ENCODE measurements at regions not wholly inside any gene's neighbourhood (a gene's known extent, or its start where the extent isn't known, plus 50 kb on each side); places are given as distances from the start of the nearest gene placed in this dataset.

DNA sequence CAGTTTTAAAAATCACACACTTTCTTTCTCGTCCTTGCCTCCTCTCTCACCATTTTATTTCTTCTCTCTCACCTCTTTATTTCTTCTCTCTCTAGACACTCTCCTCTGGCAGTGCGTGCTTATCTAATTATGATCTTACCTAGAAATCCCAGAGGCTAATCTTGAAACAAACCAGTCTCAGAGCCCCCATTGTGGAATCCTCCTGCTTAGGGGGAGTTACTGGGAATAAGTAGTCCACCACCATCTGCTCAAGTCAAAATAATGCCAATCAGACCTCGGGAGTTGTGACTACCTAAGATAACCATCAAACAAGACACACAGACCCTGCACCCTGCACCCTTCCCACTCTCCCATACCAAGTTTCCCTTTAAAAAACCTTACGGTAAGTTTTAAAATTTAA, 256.9 kb downstream of the POM121L12 start:
- Histone ChIP-seq H3K27me3 (ENCODE audit: insufficient read depth in 3 of 3, low read length in 2 of 3) (no peaks in the 10 kb centered on the region), H3K27ac (no peak overlapping the region), H3K9me3 (no peaks in the 10 kb centered on the region), H3K36me3 (ENCODE audit: insufficient read depth in 1 of 2, low read depth in 1 of 2) (no peaks in the 10 kb centered on the region), H3K4me3 (no peak overlapping the region), H3K4me1 (no peaks in the 10 kb centered on the region)
- no peak for ATAC-seq
- TF ChIP-seq, protein P1, sequence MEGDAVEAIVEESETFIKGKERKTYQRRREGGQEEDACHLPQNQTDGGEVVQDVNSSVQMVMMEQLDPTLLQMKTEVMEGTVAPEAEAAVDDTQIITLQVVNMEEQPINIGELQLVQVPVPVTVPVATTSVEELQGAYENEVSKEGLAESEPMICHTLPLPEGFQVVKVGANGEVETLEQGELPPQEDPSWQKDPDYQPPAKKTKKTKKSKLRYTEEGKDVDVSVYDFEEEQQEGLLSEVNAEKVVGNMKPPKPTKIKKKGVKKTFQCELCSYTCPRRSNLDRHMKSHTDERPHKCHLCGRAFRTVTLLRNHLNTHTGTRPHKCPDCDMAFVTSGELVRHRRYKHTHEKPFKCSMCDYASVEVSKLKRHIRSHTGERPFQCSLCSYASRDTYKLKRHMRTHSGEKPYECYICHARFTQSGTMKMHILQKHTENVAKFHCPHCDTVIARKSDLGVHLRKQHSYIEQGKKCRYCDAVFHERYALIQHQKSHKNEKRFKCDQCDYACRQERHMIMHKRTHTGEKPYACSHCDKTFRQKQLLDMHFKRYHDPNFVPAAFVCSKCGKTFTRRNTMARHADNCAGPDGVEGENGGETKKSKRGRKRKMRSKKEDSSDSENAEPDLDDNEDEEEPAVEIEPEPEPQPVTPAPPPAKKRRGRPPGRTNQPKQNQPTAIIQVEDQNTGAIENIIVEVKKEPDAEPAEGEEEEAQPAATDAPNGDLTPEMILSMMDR (IDR thresholded peaks at IDR 0.05), result no peak
- intact Hi-C loops (cut with DNase I), result no loop called here
- no peak for DNase-seq
- 74 to 82% (median 77%) methylated on average over 4 of the region's 4 CpGs for WGBS, 3 donors

DNA sequence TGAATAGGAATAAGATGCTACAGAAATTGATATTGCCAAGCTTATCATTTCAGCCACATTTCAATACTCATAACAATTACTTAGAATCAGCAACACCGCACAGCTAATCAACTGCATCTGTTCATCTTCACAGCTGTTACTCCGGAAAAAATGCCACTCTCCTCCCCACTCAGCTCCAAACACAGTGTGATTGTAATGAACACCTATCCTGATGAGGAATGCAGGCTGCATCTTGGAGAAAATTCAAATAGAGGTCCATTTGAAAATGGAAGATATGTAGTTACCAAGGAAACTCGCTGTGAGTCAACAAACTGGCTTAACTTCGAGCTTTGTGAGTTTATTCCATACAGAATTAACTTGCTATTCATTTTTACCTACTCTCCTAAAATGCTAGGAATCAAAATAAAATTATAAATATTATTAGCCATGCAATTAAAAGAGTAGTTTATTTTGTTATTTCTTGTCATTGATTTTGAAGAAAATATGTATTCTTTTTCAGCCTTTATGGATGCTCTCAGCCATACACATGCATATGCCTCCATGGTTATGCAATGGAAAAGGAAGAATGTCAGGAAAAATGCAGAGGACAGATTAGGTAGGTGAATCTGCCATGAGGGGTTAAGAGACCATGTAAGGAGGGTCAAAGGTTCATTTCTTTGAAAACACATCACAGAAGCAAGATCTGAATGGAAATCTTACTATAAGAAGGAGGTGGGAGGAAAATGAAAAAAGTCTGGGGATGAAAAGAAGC, 267.2 kb downstream of the POM121L12 start:
- intact Hi-C loops (cut with DNase I), result no loop called here
- Histone ChIP-seq H3K27me3 (ENCODE audit: insufficient read depth in 3 of 3, low read length in 2 of 3) (no peaks in the 10 kb centered on the region), H3K4me1 (no peaks in the 10 kb centered on the region), H3K36me3 (ENCODE audit: insufficient read depth in 1 of 2, low read depth in 1 of 2) (no peaks in the 10 kb centered on the region), H3K27ac (no peak overlapping the region), H3K9me3 (no peaks in the 10 kb centered on the region), H3K4me3 (no peak overlapping the region)
- DNase-seq, result no peak
- ATAC-seq, result no peak
- TF ChIP-seq, protein P1 (IDR thresholded peaks at IDR 0.05), result no peak
- 30 to 36% (median 32%) methylated on average over 4 of the region's 4 CpGs for WGBS, 3 donors

DNA sequence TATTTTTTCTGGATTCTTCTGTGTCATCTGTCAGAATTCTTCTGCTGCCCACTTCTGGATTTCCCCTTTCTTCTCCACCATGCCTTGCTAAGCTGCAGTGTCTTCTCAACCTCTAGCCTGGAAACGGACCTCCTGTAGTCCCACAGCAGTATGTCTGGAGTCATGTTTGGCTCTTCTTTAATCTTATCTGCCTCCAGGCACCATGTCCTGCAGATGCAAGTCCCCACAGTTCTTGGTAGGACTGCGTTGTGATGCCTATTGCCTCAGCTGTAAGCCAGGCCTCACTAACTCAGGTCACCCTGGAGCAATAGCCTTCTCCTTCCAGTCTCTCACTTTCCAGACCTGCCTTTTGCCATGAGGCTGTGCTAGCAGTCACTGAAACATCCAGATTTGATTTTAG, 268.3 kb downstream of the POM121L12 start:
- WGBS, 3 donors, result 71 to 94% (median 84%) methylated on average over 2 of the region's 2 CpGs
- Histone ChIP-seq H3K9me3 (no peaks in the 10 kb centered on the region), H3K27ac (no peak overlapping the region), H3K4me1 (no peaks in the 10 kb centered on the region), H3K27me3 (ENCODE audit: insufficient read depth in 3 of 3, low read length in 2 of 3) (no peaks in the 10 kb centered on the region), H3K4me3 (no peak overlapping the region), H3K36me3 (ENCODE audit: insufficient read depth in 1 of 2, low read depth in 1 of 2) (no peaks in the 10 kb centered on the region)
- ATAC-seq (no peak), DNase-seq (no peak)
- intact Hi-C loops (cut with DNase I), result no loop called here
- TF ChIP-seq, protein P1 (IDR thresholded peaks at IDR 0.05), result no peak

DNA sequence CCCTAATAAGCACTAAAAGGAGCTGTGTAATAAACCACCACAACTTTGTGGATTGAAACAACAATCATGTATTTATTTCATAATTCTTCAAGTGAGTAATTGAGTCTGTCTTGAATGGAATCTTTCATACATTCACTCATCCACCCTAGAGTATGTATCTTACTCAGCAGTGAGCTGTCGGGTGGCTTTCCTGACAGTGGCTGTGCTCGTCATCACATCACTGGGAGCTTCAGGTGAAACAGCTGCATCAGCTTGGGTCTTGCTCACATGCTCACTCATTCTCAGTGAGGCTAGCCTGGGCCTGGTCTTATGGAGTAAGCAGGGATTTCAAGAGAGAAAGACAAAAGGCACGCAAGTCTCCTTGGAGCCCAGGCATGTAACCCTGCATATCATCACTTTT, 271.4 kb downstream of the POM121L12 start:
- Histone ChIP-seq H3K27me3 (ENCODE audit: insufficient read depth in 3 of 3, low read length in 2 of 3) (no peaks in the 10 kb centered on the region), H3K9me3 (no peaks in the 10 kb centered on the region), H3K4me1 (no peaks in the 10 kb centered on the region), H3K4me3 (no peak overlapping the region), H3K36me3 (ENCODE audit: insufficient read depth in 1 of 2, low read depth in 1 of 2) (no peaks in the 10 kb centered on the region), H3K27ac (no peak overlapping the region)
- 88 to 91% (median 89%) methylated on average over 3 of the region's 3 CpGs for WGBS, 3 donors
- no peak for ATAC-seq
- intact Hi-C loops (cut with DNase I), result no loop called here
- TF ChIP-seq, protein P1 (IDR thresholded peaks at IDR 0.05), result no peak
- DNase-seq, result no peak

DNA sequence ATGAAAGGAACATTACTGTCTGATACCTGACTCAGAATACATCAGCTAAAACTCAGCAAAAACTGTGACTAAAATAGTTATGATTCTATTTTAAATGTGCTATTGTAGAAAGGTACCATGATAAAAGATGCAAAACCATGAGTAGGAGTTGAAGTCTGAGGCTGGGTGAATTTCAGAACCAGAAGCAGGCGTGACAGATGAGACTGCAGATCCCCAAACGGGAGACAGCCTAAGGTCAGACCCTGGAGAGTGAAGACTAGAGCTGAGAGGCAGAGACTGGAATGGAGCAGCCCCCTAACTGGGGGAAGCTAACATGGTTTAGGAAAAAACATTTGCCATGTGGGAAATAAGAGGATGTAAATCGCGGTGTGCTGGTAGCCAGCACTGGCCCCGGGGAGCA, 275.8 kb downstream of the POM121L12 start:
- H3K27me3 ChIP-seq (ENCODE audit: insufficient read depth in 3 of 3, low read length in 2 of 3), result no peaks in the 10 kb centered on the region
- WGBS, 3 donors, result 69 to 77% (median 75%) methylated on average over 5 of the region's 5 CpGs
- intact Hi-C loops (cut with DNase I), result no loop called here
- DNase-seq, result no peak
- no peak overlapping the region for H3K4me3 ChIP-seq
- no peak overlapping the region for H3K27ac ChIP-seq
- no peaks in the 10 kb centered on the region for H3K4me1 ChIP-seq
- no peaks in the 10 kb centered on the region for H3K9me3 ChIP-seq
- no peak for ATAC-seq
- TF ChIP-seq, protein P1 (IDR thresholded peaks at IDR 0.05), result no peak
- no peaks in the 10 kb centered on the region for H3K36me3 ChIP-seq (ENCODE audit: insufficient read depth in 1 of 2, low read depth in 1 of 2)
